ENCODE measurements at regions not wholly inside any gene's neighbourhood (a gene's known extent, or its start where the extent isn't known, plus 50 kb on each side); places are given as distances from the start of the nearest gene placed in this dataset.

- no peak for DNase-seq (ENCODE audit: extremely low spot score)
- ChIA-PET POLR2A (no interaction called here), CTCF (no interaction called here)
- TF ChIP-seq L3MBTL2 (conservative IDR thresholded peaks at IDR 0.05) (no peak), LEF1 (IDR thresholded peaks at IDR 0.05; ENCODE audit: borderline replicate concordance) (no peak), SUZ12 (IDR thresholded peaks at IDR 0.05) (no peak), CTBP1 (IDR thresholded peaks at IDR 0.05; ENCODE audit: borderline replicate concordance) (no peak), FOXA1 (IDR thresholded peaks at IDR 0.05) (no peak), ELF4 (IDR thresholded peaks at IDR 0.05) (no peak), BHLHE40 (IDR thresholded peaks at IDR 0.05; ENCODE audit: borderline replicate concordance) (no peak), SP1 (IDR thresholded peaks at IDR 0.05) (no peak), ARNT (IDR thresholded peaks at IDR 0.05) (no peak), HDGF (IDR thresholded peaks at IDR 0.05; ENCODE audit: borderline replicate concordance) (no peak), FOXK2 (IDR thresholded peaks at IDR 0.05) (no peak)
These were observed 186.2 kb downstream of the POSTN start for GRCh38 chr13:37412241-37412921.

- CTCF ChIA-PET = no interaction called here
- DNase-seq (ENCODE audit: extremely low spot score) = no peak
- POLR2A ChIA-PET = no interaction called here
- TF ChIP-seq FOXA1 (IDR thresholded peaks at IDR 0.05) (no peak), LEF1 (IDR thresholded peaks at IDR 0.05; ENCODE audit: borderline replicate concordance) (no peak), FOXM1 (IDR thresholded peaks at IDR 0.05; ENCODE audit: borderline replicate concordance) (no peak), SP1 (IDR thresholded peaks at IDR 0.05) (no peak), L3MBTL2 (conservative IDR thresholded peaks at IDR 0.05) (no peak), CTBP1 (IDR thresholded peaks at IDR 0.05; ENCODE audit: borderline replicate concordance) (no peak)
These were observed 188.3 kb downstream of the POSTN start for GRCh38 chr13:37410316-37410715.

GRCh38 chr13:37409756-37410155 lies 188.8 kb downstream of the POSTN start:
- no peak for DNase-seq (ENCODE audit: extremely low spot score)
- CTCF ChIA-PET = no interaction called here
- POLR2A ChIA-PET = no interaction called here
- TF ChIP-seq HDGF (IDR thresholded peaks at IDR 0.05; ENCODE audit: borderline replicate concordance) = no peak
- TF ChIP-seq L3MBTL2 (conservative IDR thresholded peaks at IDR 0.05) = no peak
- TF ChIP-seq CTBP1 (IDR thresholded peaks at IDR 0.05; ENCODE audit: borderline replicate concordance) = no peak
- no peak for TF ChIP-seq FOXA1 (IDR thresholded peaks at IDR 0.05)
- no peak for TF ChIP-seq SP1 (IDR thresholded peaks at IDR 0.05)
- no peak for TF ChIP-seq BHLHE40 (IDR thresholded peaks at IDR 0.05; ENCODE audit: borderline replicate concordance)
- no peak for TF ChIP-seq NFRKB (IDR thresholded peaks at IDR 0.05)
- TF ChIP-seq SUZ12 (IDR thresholded peaks at IDR 0.05) = no peak
- TF ChIP-seq ARNT (IDR thresholded peaks at IDR 0.05) = no peak
- no peak for TF ChIP-seq PKNOX1 (IDR thresholded peaks at IDR 0.05)
- no peak for TF ChIP-seq ELF4 (IDR thresholded peaks at IDR 0.05)
- TF ChIP-seq ZNF384 (IDR thresholded peaks at IDR 0.05) = no peak
- TF ChIP-seq FOXK2 (IDR thresholded peaks at IDR 0.05) = no peak
- no peak for TF ChIP-seq TARDBP (IDR thresholded peaks at IDR 0.05)
- no peak for TF ChIP-seq LEF1 (IDR thresholded peaks at IDR 0.05; ENCODE audit: borderline replicate concordance)
- no peak for TF ChIP-seq FOXM1 (IDR thresholded peaks at IDR 0.05; ENCODE audit: borderline replicate concordance)

- POLR2A ChIA-PET = no interaction called here
These were observed 191.4 kb downstream of the POSTN start for GRCh38 chr13:37407156-37407555.

GRCh38 chr13:37406031-37406430 lies 192.5 kb downstream of the POSTN start:
- no peak for TF ChIP-seq ZNF384 (IDR thresholded peaks at IDR 0.05)
- TF ChIP-seq NFRKB (IDR thresholded peaks at IDR 0.05) = no peak
- TF ChIP-seq HDGF (IDR thresholded peaks at IDR 0.05; ENCODE audit: borderline replicate concordance) = no peak
- TF ChIP-seq TARDBP (IDR thresholded peaks at IDR 0.05) = no peak
- TF ChIP-seq SUZ12 (IDR thresholded peaks at IDR 0.05) = no peak
- TF ChIP-seq L3MBTL2 (conservative IDR thresholded peaks at IDR 0.05) = no peak
- no peak for TF ChIP-seq FOXA1 (IDR thresholded peaks at IDR 0.05)
- no peak for TF ChIP-seq ARNT (IDR thresholded peaks at IDR 0.05)
- ChIA-PET CTCF (no interaction called here), POLR2A (no interaction called here)
- DNase-seq (ENCODE audit: extremely low spot score) = no peak

More at GRCh38 chr13:37407156-37407555, 191.4 kb downstream of the POSTN start:
- CTCF ChIA-PET = no interaction called here
- TF ChIP-seq FOXK2 (IDR thresholded peaks at IDR 0.05) (no peak), BHLHE40 (IDR thresholded peaks at IDR 0.05; ENCODE audit: borderline replicate concordance) (no peak), CTBP1 (IDR thresholded peaks at IDR 0.05; ENCODE audit: borderline replicate concordance) (no peak), NFRKB (IDR thresholded peaks at IDR 0.05) (no peak), ZNF384 (IDR thresholded peaks at IDR 0.05) (no peak), ELF4 (IDR thresholded peaks at IDR 0.05) (no peak), TARDBP (IDR thresholded peaks at IDR 0.05) (no peak), L3MBTL2 (conservative IDR thresholded peaks at IDR 0.05) (no peak), FOXA1 (IDR thresholded peaks at IDR 0.05) (no peak), HDGF (IDR thresholded peaks at IDR 0.05; ENCODE audit: borderline replicate concordance) (no peak), SP1 (IDR thresholded peaks at IDR 0.05) (no peak), LEF1 (IDR thresholded peaks at IDR 0.05; ENCODE audit: borderline replicate concordance) (no peak), PKNOX1 (IDR thresholded peaks at IDR 0.05) (no peak), ARNT (IDR thresholded peaks at IDR 0.05) (no peak), SUZ12 (IDR thresholded peaks at IDR 0.05) (no peak), FOXM1 (IDR thresholded peaks at IDR 0.05; ENCODE audit: borderline replicate concordance) (no peak)
- no peak for DNase-seq (ENCODE audit: extremely low spot score)

- no peak for DNase-seq (ENCODE audit: extremely low spot score)
- TF ChIP-seq FOXK2 (IDR thresholded peaks at IDR 0.05) (no peak), LEF1 (IDR thresholded peaks at IDR 0.05; ENCODE audit: borderline replicate concordance) (no peak), SP1 (IDR thresholded peaks at IDR 0.05) (no peak), PKNOX1 (IDR thresholded peaks at IDR 0.05) (no peak), FOXA1 (IDR thresholded peaks at IDR 0.05) (no peak), NFRKB (IDR thresholded peaks at IDR 0.05) (no peak), ELF4 (IDR thresholded peaks at IDR 0.05) (no peak), FOXM1 (IDR thresholded peaks at IDR 0.05; ENCODE audit: borderline replicate concordance) (no peak), ARNT (IDR thresholded peaks at IDR 0.05) (no peak), ZNF384 (IDR thresholded peaks at IDR 0.05) (no peak), BHLHE40 (IDR thresholded peaks at IDR 0.05; ENCODE audit: borderline replicate concordance) (no peak)
- ChIA-PET POLR2A (no interaction called here), CTCF (no interaction called here)
These were observed 194.6 kb downstream of the POSTN start for GRCh38 chr13:37403776-37404527.

Data from HEK293T (cell line).